GM12874 (cell line): ENCODE measurements at regions not wholly inside any gene's neighbourhood (a gene's known extent, or its start where the extent isn't known, plus 50 kb on each side); places are given as distances from the start of the nearest gene placed in this dataset.

Source experiments
- TF ChIP-seq, protein P1 (sequence below): IDR thresholded peaks from 2 replicates; pipeline ENCODE4 v1.5.1; 2011; ENCODE audit warnings: low read depth, mild to moderate bottlenecking, control low read depth, low read length, moderate library complexity; ENCODE audit not compliant: insufficient read depth

GRCh38 chr4:38609614-38610013, 54.4 kb upstream of the KLF3 start:
- TF ChIP-seq, protein P1, sequence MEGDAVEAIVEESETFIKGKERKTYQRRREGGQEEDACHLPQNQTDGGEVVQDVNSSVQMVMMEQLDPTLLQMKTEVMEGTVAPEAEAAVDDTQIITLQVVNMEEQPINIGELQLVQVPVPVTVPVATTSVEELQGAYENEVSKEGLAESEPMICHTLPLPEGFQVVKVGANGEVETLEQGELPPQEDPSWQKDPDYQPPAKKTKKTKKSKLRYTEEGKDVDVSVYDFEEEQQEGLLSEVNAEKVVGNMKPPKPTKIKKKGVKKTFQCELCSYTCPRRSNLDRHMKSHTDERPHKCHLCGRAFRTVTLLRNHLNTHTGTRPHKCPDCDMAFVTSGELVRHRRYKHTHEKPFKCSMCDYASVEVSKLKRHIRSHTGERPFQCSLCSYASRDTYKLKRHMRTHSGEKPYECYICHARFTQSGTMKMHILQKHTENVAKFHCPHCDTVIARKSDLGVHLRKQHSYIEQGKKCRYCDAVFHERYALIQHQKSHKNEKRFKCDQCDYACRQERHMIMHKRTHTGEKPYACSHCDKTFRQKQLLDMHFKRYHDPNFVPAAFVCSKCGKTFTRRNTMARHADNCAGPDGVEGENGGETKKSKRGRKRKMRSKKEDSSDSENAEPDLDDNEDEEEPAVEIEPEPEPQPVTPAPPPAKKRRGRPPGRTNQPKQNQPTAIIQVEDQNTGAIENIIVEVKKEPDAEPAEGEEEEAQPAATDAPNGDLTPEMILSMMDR: no peak

GRCh38 chr4:38610521-38610920, 53.5 kb upstream of the KLF3 start:
- TF ChIP-seq, protein P1: no peak

- TF ChIP-seq, protein P1: no peak
Observed at GRCh38 chr4:38610966-38611431, 53.0 kb upstream of the KLF3 start.

- TF ChIP-seq, protein P1: no peak
Observed at GRCh38 chr4:38611676-38612075, 52.3 kb upstream of the KLF3 start.

DNA sequence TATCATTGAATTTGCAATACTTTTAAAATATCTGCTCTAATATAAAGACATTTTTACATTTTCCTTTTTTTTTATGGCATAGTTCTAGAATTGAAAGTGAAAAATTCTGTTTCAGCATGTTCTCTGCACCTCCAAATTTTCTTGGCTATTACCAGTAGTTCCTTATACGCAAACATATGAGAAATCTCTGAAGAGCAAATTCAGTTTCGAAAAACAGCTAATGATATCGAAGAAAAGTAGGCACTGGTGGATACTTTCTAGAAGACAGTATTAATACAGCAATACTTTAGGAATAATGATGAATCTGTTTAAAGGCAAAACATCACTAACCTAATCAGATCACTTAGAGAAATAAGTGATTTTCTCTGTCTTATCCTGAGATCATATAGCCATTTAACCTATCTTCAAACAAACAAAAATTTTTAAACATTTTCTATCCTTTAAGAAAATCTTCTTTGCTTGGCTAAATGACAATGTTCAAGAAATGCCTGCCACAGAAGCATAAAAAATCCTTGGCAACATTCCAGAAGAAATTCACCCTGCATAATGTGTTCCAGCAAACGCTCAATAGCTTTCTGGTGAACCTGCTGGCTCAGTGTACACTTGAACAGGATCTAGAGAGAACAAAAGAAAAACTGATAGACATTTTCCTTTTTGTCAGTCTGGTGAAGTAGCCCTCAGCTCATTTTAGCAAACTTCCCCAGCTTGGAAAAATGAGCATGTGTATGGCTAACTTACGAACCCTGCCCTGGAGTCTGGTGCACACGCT, 51.2 kb upstream of the KLF3 start:
- TF ChIP-seq, protein P1: no peak
